ELR (cell line): ENCODE measurements at regions not wholly inside any gene's neighbourhood (a gene's known extent, or its start where the extent isn't known, plus 50 kb on each side); places are given as distances from the start of the nearest gene placed in this dataset.
"Not testable (repeated sequence)": the region's sequence is repeated elsewhere in the genome, so short reads cannot be mapped to it uniquely, and the experiment has no call there.

Source experiments
- DNase-seq: peaks from one replicate; pipeline ENCODE4 v3.0.0-alpha.2; 2015; ENCODE audit warnings: low read depth

DNA sequence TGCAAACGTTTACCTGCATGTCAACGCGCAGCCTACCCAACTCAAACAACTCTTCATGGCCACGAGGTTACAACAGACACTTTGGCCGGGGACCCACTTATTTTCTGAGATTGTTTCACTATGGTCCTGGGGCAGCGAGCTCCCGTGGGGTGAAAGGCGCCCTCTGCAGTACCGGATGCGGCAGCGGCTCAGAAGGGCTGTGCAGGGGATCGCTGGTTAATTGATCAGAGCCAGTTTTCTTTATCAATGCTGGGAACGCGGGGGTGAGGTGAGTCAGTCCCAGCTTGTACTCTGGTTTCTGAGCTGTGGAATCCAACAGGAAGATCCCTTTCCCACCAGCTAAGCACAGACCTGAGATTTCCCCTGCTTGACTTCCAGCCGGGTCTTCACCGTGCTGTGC, 366.5 kb upstream of the KLF6 start:
- DNase-seq, result no peak

DNA sequence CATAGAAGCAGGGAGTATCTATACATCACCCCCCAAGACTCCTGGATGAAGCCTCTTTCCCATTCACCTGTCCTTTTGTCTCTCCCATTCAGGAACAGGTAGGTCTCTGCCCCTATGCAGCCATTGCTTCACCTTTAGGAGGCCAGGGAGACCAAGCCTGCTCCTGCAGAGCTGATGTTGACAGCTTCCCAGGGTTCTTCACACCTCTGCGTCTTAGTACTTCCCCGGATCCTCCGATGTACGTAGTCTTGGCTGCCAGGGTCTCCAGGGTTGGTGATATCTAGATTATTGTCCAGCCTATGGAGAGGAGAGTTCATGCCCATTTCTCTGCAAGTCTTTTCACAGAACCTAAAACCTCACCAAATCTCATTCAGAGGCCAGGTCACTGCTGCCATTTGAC, 365.7 kb upstream of the KLF6 start:
- DNase-seq, result no peak

DNA sequence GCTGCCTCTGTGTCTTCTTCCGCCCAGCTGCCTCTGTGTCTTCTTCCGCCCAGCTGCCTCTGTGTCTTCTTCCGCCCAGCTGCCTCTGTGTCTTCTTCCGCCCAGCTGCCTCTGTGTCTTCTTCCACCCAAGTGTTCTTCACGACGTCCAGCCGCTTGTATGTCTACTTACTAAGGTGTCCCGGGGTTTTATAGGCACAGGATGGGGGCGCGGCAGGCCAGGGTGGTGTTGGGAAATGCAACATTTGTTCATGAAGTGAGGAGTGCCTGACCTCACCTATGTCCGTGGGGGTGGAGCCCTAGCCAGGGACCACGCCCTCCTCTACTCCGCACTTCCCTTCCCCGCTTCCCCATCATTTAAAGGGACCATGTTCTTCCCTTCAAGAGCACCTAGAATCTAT, 364.5 kb upstream of the KLF6 start:
- DNase-seq, result not testable (repeated sequence)

GRCh38 chr10:4147245-4147644, 362.2 kb upstream of the KLF6 start:
- DNase-seq, result no peak

DNA sequence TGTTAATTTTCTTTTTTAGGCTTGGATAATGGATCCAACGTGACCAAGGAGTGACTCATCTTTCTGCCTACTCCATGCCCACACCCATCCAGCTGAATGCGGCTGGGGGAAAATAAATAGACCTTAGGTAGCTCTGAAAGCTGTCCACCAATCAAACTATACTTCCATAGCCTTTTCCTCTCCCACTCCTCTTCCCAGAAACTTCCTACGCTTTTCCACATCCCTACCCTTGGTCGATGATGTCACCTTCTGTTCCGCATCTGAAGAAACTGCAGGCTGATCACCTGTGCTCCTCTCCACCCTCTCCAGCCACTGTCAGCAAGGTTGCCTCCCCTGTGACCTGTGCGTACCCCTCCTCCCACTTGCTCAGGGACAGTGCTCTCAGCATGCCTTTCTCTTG, 359.8 kb upstream of the KLF6 start:
- DNase-seq, result peak; percentile 41

- DNase-seq, result peak; percentile 30
Measured at GRCh38 chr10:4141471-4141870, 356.5 kb upstream of the KLF6 start.

GRCh38 chr10:4138146-4138721, 353.2 kb upstream of the KLF6 start:
- DNase-seq, result no peak

- DNase-seq, result no peak
Measured at GRCh38 chr10:4137299-4137698, 352.3 kb upstream of the KLF6 start.

DNA sequence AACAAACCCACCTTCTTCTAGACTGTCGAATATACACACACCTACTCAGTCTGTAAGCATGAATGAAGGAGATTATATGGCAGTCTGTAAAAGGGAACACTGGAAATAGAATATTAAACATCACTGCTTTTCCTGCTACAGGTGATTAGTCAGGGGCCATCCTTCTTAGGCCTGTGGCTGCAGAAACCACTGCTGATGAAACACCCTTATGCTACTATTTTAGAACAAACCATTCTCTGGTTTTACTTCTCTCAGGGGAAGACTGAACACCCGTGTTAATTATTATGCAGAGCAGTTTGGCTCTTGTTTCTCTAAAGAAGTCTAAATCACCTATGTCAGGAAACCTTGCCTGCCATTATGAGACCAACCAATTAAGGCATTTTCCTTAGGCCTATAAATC, 351.1 kb upstream of the KLF6 start:
- DNase-seq, result no peak

DNA sequence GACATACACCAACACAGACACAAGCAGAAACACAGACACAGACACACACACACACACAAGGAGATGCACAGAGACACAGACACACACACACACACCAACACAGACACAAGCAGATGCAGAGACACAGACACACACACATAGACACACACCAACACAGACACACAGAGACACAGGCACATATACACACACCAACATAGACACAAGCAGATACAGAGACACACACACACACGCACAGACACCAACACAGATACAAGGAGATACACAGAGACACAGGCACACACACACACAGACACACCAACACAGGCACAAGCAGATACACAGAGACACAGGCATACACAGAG, 347.2 kb upstream of the KLF6 start:
- no peak for DNase-seq

- peak; percentile 90 for DNase-seq
Measured at GRCh38 chr10:4131407-4132215, 346.6 kb upstream of the KLF6 start.

GRCh38 chr10:4130685-4131084, 345.7 kb upstream of the KLF6 start:
- DNase-seq, result no peak

- no peak for DNase-seq
Measured at GRCh38 chr10:4129866-4130477, 345.0 kb upstream of the KLF6 start.

GRCh38 chr10:4127518-4128315, 342.7 kb upstream of the KLF6 start:
- DNase-seq, result no peak

GRCh38 chr10:4125776-4126175, 340.8 kb upstream of the KLF6 start:
- no peak for DNase-seq

DNA sequence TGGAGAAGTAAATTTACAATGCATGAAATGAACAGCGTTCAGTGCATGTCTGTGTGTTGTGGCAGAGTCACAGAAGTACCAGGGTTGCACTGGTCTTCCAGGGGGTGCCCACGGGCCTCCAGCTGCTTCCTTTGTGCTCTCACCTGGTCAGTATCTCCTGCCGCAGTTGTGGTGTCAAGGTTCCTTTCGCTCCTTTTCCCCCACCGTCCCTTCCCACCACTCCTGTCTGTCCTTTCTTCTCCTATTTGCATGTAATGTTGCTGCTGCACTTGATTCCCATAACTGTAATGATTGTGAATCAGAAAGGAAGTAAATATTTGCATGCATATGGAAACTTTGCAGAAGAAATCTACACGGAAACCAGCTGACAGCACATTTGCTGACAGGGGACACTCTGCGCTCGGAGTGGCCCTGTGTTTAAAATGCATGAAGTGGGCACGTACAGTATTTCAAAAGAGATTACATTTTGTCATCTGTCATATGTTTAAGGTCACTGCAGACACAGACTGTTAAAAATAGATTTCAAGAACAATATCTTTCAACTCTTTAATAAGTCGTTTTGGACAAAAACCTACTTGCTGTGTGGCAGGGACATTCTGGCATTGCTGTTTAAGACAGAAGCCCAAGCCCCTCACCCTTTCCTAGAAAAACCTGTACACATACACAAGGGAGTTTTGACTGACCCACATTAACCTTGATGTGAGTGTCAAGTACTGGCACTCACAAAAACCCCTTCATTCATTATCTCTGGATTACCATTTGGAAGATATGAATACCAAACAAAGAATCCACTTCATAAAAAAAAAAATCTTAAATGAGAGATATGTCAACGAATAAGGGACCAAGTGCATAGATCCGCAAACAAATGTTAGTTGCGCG, 336.7 kb upstream of the KLF6 start:
- DNase-seq, result no peak

GRCh38 chr10:4120096-4120853, 335.3 kb upstream of the KLF6 start:
- no peak for DNase-seq

DNA sequence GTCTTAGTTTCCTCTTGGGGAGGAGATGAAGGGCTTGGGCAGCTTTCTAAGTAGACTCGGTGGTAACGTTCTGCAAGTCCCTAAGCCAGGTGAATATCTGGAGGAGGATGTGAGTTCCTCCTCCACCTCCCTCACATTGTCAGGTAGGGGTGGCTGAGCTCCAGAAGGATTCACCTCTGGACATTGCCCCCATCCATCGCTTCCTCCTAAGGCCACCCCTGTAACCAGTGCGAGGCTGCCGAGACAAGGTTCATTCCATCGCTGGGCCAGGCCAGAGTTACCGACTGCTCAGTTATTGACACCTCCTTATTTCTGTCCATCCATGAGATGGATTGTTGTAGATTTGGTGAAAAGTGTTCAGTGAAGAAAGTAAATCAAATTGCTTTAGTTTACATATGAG, 334.1 kb upstream of the KLF6 start:
- DNase-seq, result no peak

- no peak for DNase-seq
Measured at GRCh38 chr10:4117604-4118003, 332.6 kb upstream of the KLF6 start.

GRCh38 chr10:4111643-4112042, 326.6 kb upstream of the KLF6 start:
- DNase-seq, result no peak

GRCh38 chr10:4109469-4109868, 324.5 kb upstream of the KLF6 start:
- no peak for DNase-seq
